Calu3 (cell line): ENCODE measurements at regions not wholly inside any gene's neighbourhood (a gene's known extent, or its start where the extent isn't known, plus 50 kb on each side); places are given as distances from the start of the nearest gene placed in this dataset.

Experiments
- BruUV-seq: library from RNA; stranded (reverse); fragments of 400-500 nt; replicated peaks from 2 replicates; lab custom pipeline; 2021; lab: Mats Ljungman, UMichigan
- CTCF ChIA-PET: fragments of 300-600 bp; sonication (Branson Sonifier 250); formaldehyde crosslinking; loops from one replicate; lab custom pipeline; 2022; ENCODE audit warnings: antibody characterized with exemption; lab: Charles Lee
- DNase-seq: peaks from one replicate; pipeline ENCODE4 v3.0.0; 2022
- H3K27ac Mint-ChIP-seq: one replicate; pipeline ENCODE4 v1.8.0; 2022; ENCODE audit warnings: mixed read lengths; ENCODE audit not compliant: unreplicated experiment
- H3K27me3 Mint-ChIP-seq: one replicate; pipeline ENCODE4 v1.8.0; 2022; ENCODE audit warnings: mixed read lengths; ENCODE audit not compliant: unreplicated experiment
- H3K36me3 Mint-ChIP-seq: one replicate; pipeline ENCODE4 v1.8.0; 2022; ENCODE audit warnings: mild to moderate bottlenecking, moderate library complexity, mixed read lengths; ENCODE audit not compliant: insufficient read depth, unreplicated experiment
- H3K4me1 Mint-ChIP-seq: one replicate; pipeline ENCODE4 v1.8.0; 2022; ENCODE audit warnings: mild to moderate bottlenecking, low read depth, mixed read lengths; ENCODE audit not compliant: unreplicated experiment
- H3K4me3 Mint-ChIP-seq: one replicate; pipeline ENCODE4 v1.8.0; 2022; ENCODE audit warnings: mild to moderate bottlenecking, low read depth, moderate library complexity, mixed read lengths; ENCODE audit not compliant: unreplicated experiment
- H3K9me3 Mint-ChIP-seq: one replicate; pipeline ENCODE4 v1.8.0; 2022; ENCODE audit warnings: low read depth, mixed read lengths; ENCODE audit not compliant: unreplicated experiment
- CTCF ChIP-seq: fragments of 200-600 bp; IDR thresholded peaks from one replicate; pipeline ENCODE4 v1.8.0; 2022; ENCODE audit warnings: antibody characterized with exemption; ENCODE audit not compliant: unreplicated experiment
- intact Hi-C: fragments of 100-400 bp; cut with micrococcal nuclease; formaldehyde crosslinking; loops from one replicate; pipeline ENCODE4 v1.10.0; 2022; ENCODE audit not compliant: unreplicated experiment

- CTCF ChIA-PET, result no interaction called here
- H3K27me3 Mint-ChIP-seq, result no peaks in the 10 kb centered on the region
- H3K9me3 Mint-ChIP-seq, result no peaks in the 10 kb centered on the region
- no TSS peak for BruUV-seq
- no peak overlapping the region for H3K27ac Mint-ChIP-seq
- no peaks in the 10 kb centered on the region for H3K36me3 Mint-ChIP-seq
- DNase-seq, result no peak
- H3K4me3 Mint-ChIP-seq, result no peak overlapping the region
- no peak for TF ChIP-seq CTCF
- H3K4me1 Mint-ChIP-seq, result peaks cover 12% of the 10 kb centered on the region
- intact Hi-C loops, result no loop called here
Measured at GRCh38 chr10:56606202-56606601, 245.1 kb upstream of the ZWINT start.

DNA sequence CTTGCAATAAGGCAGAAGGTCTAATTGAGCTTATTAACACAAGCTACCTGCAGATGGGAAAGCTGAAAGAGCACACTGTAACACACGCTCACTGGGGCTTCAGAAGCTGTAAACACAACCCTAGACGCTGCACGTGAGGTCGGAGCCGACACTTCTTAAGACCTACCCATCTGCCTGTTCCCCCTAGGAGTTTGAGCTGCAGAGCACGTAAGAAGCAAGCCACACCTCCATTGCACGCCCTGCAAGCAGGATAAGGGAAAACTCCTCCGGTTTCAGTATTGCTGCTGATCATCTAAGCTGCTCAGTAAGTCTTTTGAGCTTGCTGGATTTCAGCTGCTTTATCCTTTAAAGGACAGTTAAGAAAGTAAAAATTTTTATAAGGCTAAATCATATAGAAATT lies 244.0 kb upstream of the ZWINT start:
- Mint-ChIP-seq H3K36me3 (no peaks in the 10 kb centered on the region), H3K27me3 (no peaks in the 10 kb centered on the region), H3K4me3 (peak overlapping the region; percentile 25), H3K27ac (no peak overlapping the region), H3K9me3 (no peaks in the 10 kb centered on the region), H3K4me1 (peaks cover 12% of the 10 kb centered on the region)
- DNase-seq, result peak; percentile 25
- CTCF ChIA-PET, result no interaction called here
- no TSS peak for BruUV-seq
- TF ChIP-seq CTCF, result no peak
- intact Hi-C loops, result no loop called here

DNA sequence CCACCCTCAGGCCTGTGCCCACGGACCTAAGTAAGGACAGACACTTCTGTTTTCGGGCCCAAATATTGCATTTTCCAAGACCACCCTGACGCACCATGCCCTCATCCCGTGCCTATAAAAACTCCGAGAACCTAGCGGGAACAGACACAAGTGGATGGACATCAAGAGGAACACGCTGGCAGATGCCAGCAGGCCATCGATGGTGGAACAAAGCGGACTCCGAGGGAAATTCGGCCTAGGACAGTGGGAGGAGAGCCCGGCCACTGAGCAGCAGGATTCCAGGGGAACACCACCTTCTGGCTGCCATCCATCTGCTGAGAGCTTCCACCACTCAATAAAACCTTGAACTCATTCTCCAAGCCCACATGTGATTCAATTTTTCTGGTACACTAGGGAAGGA lies 243.6 kb upstream of the ZWINT start:
- H3K4me1 Mint-ChIP-seq, result peaks cover 12% of the 10 kb centered on the region
- H3K27ac Mint-ChIP-seq, result no peak overlapping the region
- no peaks in the 10 kb centered on the region for H3K27me3 Mint-ChIP-seq
- peak overlapping the region; percentile 25 for H3K4me3 Mint-ChIP-seq
- BruUV-seq, result no TSS peak
- DNase-seq, result no peak
- CTCF ChIA-PET, result no interaction called here
- intact Hi-C loops, result no loop called here
- TF ChIP-seq CTCF, result no peak
- H3K36me3 Mint-ChIP-seq, result no peaks in the 10 kb centered on the region
- no peaks in the 10 kb centered on the region for H3K9me3 Mint-ChIP-seq

DNA sequence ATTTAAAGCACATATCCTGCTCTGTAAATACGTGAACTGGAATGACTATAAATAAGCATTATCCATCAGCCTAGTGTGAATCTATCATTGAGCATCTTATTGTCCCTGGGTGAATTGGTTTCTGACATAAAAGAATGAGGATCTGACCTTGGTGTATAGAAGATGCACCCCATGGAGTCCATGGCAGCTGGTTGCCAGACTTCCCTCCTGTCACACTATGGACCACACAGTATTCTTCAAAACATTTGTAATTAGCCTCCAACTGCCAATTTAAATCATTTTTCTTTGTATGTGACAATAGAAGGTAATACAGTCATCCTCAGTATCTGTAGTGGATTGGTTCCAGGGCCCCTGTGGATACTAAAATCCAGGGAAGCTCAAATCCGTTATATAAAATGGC lies 238.1 kb upstream of the ZWINT start:
- no TSS peak for BruUV-seq
- Mint-ChIP-seq H3K27ac (no peak overlapping the region), H3K4me1 (no peaks in the 10 kb centered on the region), H3K9me3 (no peaks in the 10 kb centered on the region), H3K27me3 (no peaks in the 10 kb centered on the region), H3K4me3 (no peak overlapping the region), H3K36me3 (no peaks in the 10 kb centered on the region)
- no peak for DNase-seq
- CTCF ChIA-PET, result no interaction called here
- intact Hi-C loops, result no loop called here
- TF ChIP-seq CTCF, result no peak
